Loucy (cell line): ENCODE measurements at regions not wholly inside any gene's neighbourhood (a gene's known extent, or its start where the extent isn't known, plus 50 kb on each side); places are given as distances from the start of the nearest gene placed in this dataset.

Experiments used
- H2AFZ ChIP-seq: fragments of 200-600 bp; sonication (generic); 2 replicates; pipeline ENCODE4 v1.6.0; 2016; ENCODE audit warnings: antibody characterized with exemption, mild to moderate bottlenecking, low read length, moderate library complexity
- H3F3A ChIP-seq: fragments of 200-600 bp; 2 replicates; pipeline ENCODE4 v1.6.0; 2016; ENCODE audit warnings: antibody characterized with exemption, low read depth, mild to moderate bottlenecking
- H3K27me3 ChIP-seq: fragments of 200-600 bp; sonication (generic); 2 replicates; pipeline ENCODE4 v1.6.1; 2014; ENCODE audit warnings: low read length, mild to moderate bottlenecking; ENCODE audit not compliant: insufficient read depth, poor library complexity, severe bottlenecking
- H3K36me3 ChIP-seq: fragments of 200-600 bp; sonication (generic); 2 replicates; pipeline ENCODE4 v1.6.1; 2016; ENCODE audit warnings: low read length; ENCODE audit not compliant: insufficient read depth
- H3K4me1 ChIP-seq: fragments of 200-600 bp; sonication (generic); 2 replicates; pipeline ENCODE4 v1.5.1; 2014; ENCODE audit warnings: low read length, mild to moderate bottlenecking; ENCODE audit not compliant: insufficient read depth, poor library complexity, severe bottlenecking
- H3K4me2 ChIP-seq: fragments of 200-600 bp; sonication (generic); 2 replicates; pipeline ENCODE4 v1.6.0; 2014; ENCODE audit warnings: antibody characterized with exemption, low read length, low read depth, mild to moderate bottlenecking; ENCODE audit not compliant: poor library complexity, severe bottlenecking
- H3K4me3 ChIP-seq: fragments of 200-600 bp; sonication (generic); 2 replicates; pipeline ENCODE4 v1.5.1; 2014; ENCODE audit warnings: low read length, mild to moderate bottlenecking, mixed read lengths; ENCODE audit not compliant: poor library complexity, severe bottlenecking
- H3K79me2 ChIP-seq: fragments of 200-600 bp; sonication (generic); 2 replicates; pipeline ENCODE4 v1.6.1; 2014; ENCODE audit warnings: low read length; ENCODE audit not compliant: insufficient read depth
- H3K9ac ChIP-seq: fragments of 200-600 bp; sonication (generic); 2 replicates; pipeline ENCODE4 v1.6.0; 2014; ENCODE audit warnings: mild to moderate bottlenecking, low read depth, low read length, moderate library complexity; ENCODE audit not compliant: poor library complexity, severe bottlenecking
- H3K9me2 ChIP-seq: fragments of 200-600 bp; sonication (generic); replicated peaks from 2 replicates; pipeline ENCODE4 v1.6.1; 2016; ENCODE audit warnings: low read depth, low read length, mixed read lengths
- H3K9me3 ChIP-seq: fragments of 200-600 bp; sonication (generic); 2 replicates; pipeline ENCODE4 v1.6.1; 2014; ENCODE audit warnings: mild to moderate bottlenecking, antibody characterized with exemption, low read length, low read depth; ENCODE audit not compliant: insufficient read depth
- H4K20me1 ChIP-seq: fragments of 200-600 bp; sonication (generic); 2 replicates; pipeline ENCODE4 v1.6.0; 2014; ENCODE audit warnings: antibody characterized with exemption, low read length, mild to moderate bottlenecking; ENCODE audit not compliant: insufficient read depth, poor library complexity, severe bottlenecking
- CTCF ChIP-seq: fragments of 200-600 bp; sonication (generic); conservative IDR thresholded peaks from 2 replicates; pipeline ENCODE4 v1.5.1; 2014; ENCODE audit warnings: mild to moderate bottlenecking, antibody characterized with exemption, low read length
- EZH2phosphoT487 ChIP-seq: fragments of 200-600 bp; IDR thresholded peaks from 2 replicates; pipeline ENCODE4 v1.6.1; 2018; ENCODE audit warnings: antibody characterized with exemption, mild to moderate bottlenecking, moderate library complexity, borderline replicate concordance

GRCh38 chr6:81145506-81145905 is 607.0 kb downstream of the TENT5A start:
- no peaks in the 10 kb centered on the region for H3K27me3 ChIP-seq
- H3K79me2 ChIP-seq = no peaks in the 10 kb centered on the region
- H3K4me1 ChIP-seq = no peaks in the 10 kb centered on the region
- H3K36me3 ChIP-seq = no peaks in the 10 kb centered on the region
- TF ChIP-seq CTCF = no peak
- TF ChIP-seq EZH2phosphoT487 = no peak
- no peaks in the 10 kb centered on the region for H4K20me1 ChIP-seq
- no peak overlapping the region for H3K4me2 ChIP-seq
- H3F3A ChIP-seq = no peaks in the 10 kb centered on the region
- no peak overlapping the region for H2AFZ ChIP-seq
- H3K9ac ChIP-seq = no peak overlapping the region
- H3K9me3 ChIP-seq = no peaks in the 10 kb centered on the region
- no peak overlapping the region for H3K4me3 ChIP-seq
- no peaks in the 10 kb centered on the region for H3K9me2 ChIP-seq

GRCh38 chr6:81144346-81144745 is 608.1 kb downstream of the TENT5A start:
- no peaks in the 10 kb centered on the region for H4K20me1 ChIP-seq
- H2AFZ ChIP-seq = no peak overlapping the region
- H3K9me2 ChIP-seq = no peaks in the 10 kb centered on the region
- H3K79me2 ChIP-seq = no peaks in the 10 kb centered on the region
- H3K4me3 ChIP-seq = no peak overlapping the region
- TF ChIP-seq EZH2phosphoT487 (no peak), CTCF (no peak)
- no peaks in the 10 kb centered on the region for H3K4me1 ChIP-seq
- H3F3A ChIP-seq = no peaks in the 10 kb centered on the region
- H3K27me3 ChIP-seq = no peaks in the 10 kb centered on the region
- no peaks in the 10 kb centered on the region for H3K9me3 ChIP-seq
- H3K36me3 ChIP-seq = no peaks in the 10 kb centered on the region
- H3K9ac ChIP-seq = no peak overlapping the region
- H3K4me2 ChIP-seq = no peak overlapping the region

GRCh38 chr6:81138236-81138635 is 614.2 kb downstream of the TENT5A start:
- Histone ChIP-seq H3K79me2 (no peaks in the 10 kb centered on the region), H3K4me2 (no peak overlapping the region), H3K9ac (no peak overlapping the region), H4K20me1 (no peaks in the 10 kb centered on the region), H3K4me1 (no peaks in the 10 kb centered on the region), H3K4me3 (no peak overlapping the region), H3F3A (no peaks in the 10 kb centered on the region), H2AFZ (no peak overlapping the region), H3K9me2 (no peaks in the 10 kb centered on the region), H3K27me3 (no peaks in the 10 kb centered on the region), H3K36me3 (no peaks in the 10 kb centered on the region), H3K9me3 (peaks cover 4% of the 10 kb centered on the region; the same call in 1 of the 2 replicates)
- TF ChIP-seq CTCF = no peak
- no peak for TF ChIP-seq EZH2phosphoT487
